MCF 10A (cell line): ENCODE measurements at regions not wholly inside any gene's neighbourhood (a gene's known extent, or its start where the extent isn't known, plus 50 kb on each side); places are given as distances from the start of the nearest gene placed in this dataset.

ENCODE experiments used
- BruUV-seq: library from RNA; stranded (reverse); fragments of 400-500 nt; replicated peaks from 2 replicates; lab custom pipeline; 2021; lab: Mats Ljungman, UMichigan
- CTCF ChIA-PET: fragments of 300-600 bp; sonication (Branson Sonifier 250); formaldehyde crosslinking; extraction: SDS; loops from one replicate; lab custom pipeline; 2021; ENCODE audit warnings: antibody characterized with exemption, inconsistent platforms; lab: Yijun Ruan, JAX
- POLR2A ChIA-PET: fragments of 300-600, 350-650 bp; sonication (Branson Sonifier 250); formaldehyde crosslinking; extraction: SDS; loops from one replicate; lab custom pipeline; 2020; ENCODE audit warnings: antibody characterized with exemption, inconsistent platforms; lab: Yijun Ruan, JAX
- DNase-seq: peaks from one replicate; pipeline ENCODE4 v3.0.0-alpha.2; 2018; ENCODE audit not compliant: unreplicated experiment
- H3K27ac Mint-ChIP-seq: one replicate; pipeline ENCODE4 v1.8.0; 2022; ENCODE audit warnings: mild to moderate bottlenecking, low read depth, mixed read lengths; ENCODE audit not compliant: unreplicated experiment
- H3K27me3 Mint-ChIP-seq: one replicate; pipeline ENCODE4 v1.8.0; 2022; ENCODE audit warnings: mixed read lengths; ENCODE audit not compliant: insufficient read depth, unreplicated experiment
- H3K36me3 Mint-ChIP-seq: one replicate; pipeline ENCODE4 v1.8.0; 2022; ENCODE audit warnings: mild to moderate bottlenecking, moderate library complexity, mixed read lengths; ENCODE audit not compliant: insufficient read depth, unreplicated experiment
- H3K4me1 Mint-ChIP-seq: one replicate; pipeline ENCODE4 v1.8.0; 2022; ENCODE audit warnings: mixed read lengths; ENCODE audit not compliant: insufficient read depth, unreplicated experiment
- H3K4me3 Mint-ChIP-seq: one replicate; pipeline ENCODE4 v1.8.0; 2022; ENCODE audit warnings: mild to moderate bottlenecking, moderate library complexity, mixed read lengths; ENCODE audit not compliant: unreplicated experiment
- H3K9me3 Mint-ChIP-seq: one replicate; pipeline ENCODE4 v1.8.0; 2022; ENCODE audit warnings: mixed read lengths; ENCODE audit not compliant: unreplicated experiment
- CTCF ChIP-seq: fragments of 200-600 bp; IDR thresholded peaks from one replicate; pipeline ENCODE4 v1.8.0; 2022; ENCODE audit warnings: antibody characterized with exemption, mild to moderate bottlenecking; ENCODE audit not compliant: unreplicated experiment
- intact Hi-C: fragments of 100-400 bp; cut with micrococcal nuclease; formaldehyde crosslinking; loops from 2 replicates; pipeline ENCODE4 v1.14.1; 2022

- H3K4me1 Mint-ChIP-seq = no peaks in the 10 kb centered on the region
- H3K27me3 Mint-ChIP-seq = no peaks in the 10 kb centered on the region
- H3K9me3 Mint-ChIP-seq = peaks cover 7% of the 10 kb centered on the region
- no peak overlapping the region for H3K4me3 Mint-ChIP-seq
- POLR2A ChIA-PET = no interaction called here
- intact Hi-C loops = no loop called here
- H3K27ac Mint-ChIP-seq = no peak overlapping the region
- no TSS peak for BruUV-seq
- no peak for DNase-seq
- TF ChIP-seq CTCF = no peak
- no peaks in the 10 kb centered on the region for H3K36me3 Mint-ChIP-seq
- CTCF ChIA-PET = interaction anchor here (1.3 kb wide), 1 partner anchor 23 kb away, joined by 5 read pairs; no protein-coding TSS in a partner anchor
Measured at GRCh38 chr14:62029569-62029924, 267.3 kb downstream of the SNAPC1 start.

- POLR2A ChIA-PET = interaction anchor here (0.6 to 1.1 kb wide), 2 partner anchors 23 to 73 kb away, joined by 3 to 4 read pairs; no protein-coding TSS in a partner anchor
- Mint-ChIP-seq H3K27me3 (no peaks in the 10 kb centered on the region), H3K4me1 (no peaks in the 10 kb centered on the region), H3K36me3 (no peaks in the 10 kb centered on the region), H3K27ac (no peak overlapping the region), H3K4me3 (no peak overlapping the region), H3K9me3 (peaks cover 7% of the 10 kb centered on the region)
- DNase-seq = no peak
- CTCF ChIA-PET = interaction anchor here (1.3 kb wide), 1 partner anchor 24 kb away, joined by 5 read pairs; no protein-coding TSS in a partner anchor
- TF ChIP-seq CTCF = no peak
- BruUV-seq = no TSS peak
- intact Hi-C loops = no loop called here
Measured at GRCh38 chr14:62030387-62030786, 268.2 kb downstream of the SNAPC1 start.

GRCh38 chr14:62031504-62031903 lies 269.3 kb downstream of the SNAPC1 start:
- CTCF ChIA-PET = interaction anchor here (0.6 to 0.7 kb wide), 2 partner anchors 194 to 860 kb away, joined by 3 read pairs; no protein-coding TSS in a partner anchor
- Mint-ChIP-seq H3K9me3 (peaks cover 7% of the 10 kb centered on the region), H3K36me3 (no peaks in the 10 kb centered on the region), H3K4me3 (no peak overlapping the region), H3K27me3 (no peaks in the 10 kb centered on the region), H3K27ac (no peak overlapping the region), H3K4me1 (no peaks in the 10 kb centered on the region)
- intact Hi-C loops = no loop called here
- TF ChIP-seq CTCF = no peak
- POLR2A ChIA-PET = interaction anchor here (0.6 to 1.1 kb wide), 2 partner anchors 74 to 86 kb away, joined by 3 to 4 read pairs; no protein-coding TSS in a partner anchor
- no peak for DNase-seq
- BruUV-seq = no TSS peak

- no TSS peak for BruUV-seq
- POLR2A ChIA-PET = interaction anchor here (0.7 kb wide), 1 partner anchor 23 kb away, joined by 3 read pairs; no protein-coding TSS in a partner anchor
Measured at GRCh38 chr14:62053188-62053587, 291.0 kb downstream of the SNAPC1 start.

More at GRCh38 chr14:62053188-62053587, 291.0 kb downstream of the SNAPC1 start:
- intact Hi-C loops = no loop called here
- Mint-ChIP-seq H3K4me1 (no peaks in the 10 kb centered on the region), H3K36me3 (no peaks in the 10 kb centered on the region), H3K27me3 (no peaks in the 10 kb centered on the region), H3K4me3 (no peak overlapping the region), H3K9me3 (peaks cover 7% of the 10 kb centered on the region), H3K27ac (no peak overlapping the region)
- DNase-seq = no peak
- TF ChIP-seq CTCF = no peak
- CTCF ChIA-PET = interaction anchor here (0.9 kb wide), 1 partner anchor 90 kb away, joined by 3 read pairs; no protein-coding TSS in a partner anchor
